HG03469 (cell line): ENCODE measurements at regions not wholly inside any gene's neighbourhood (a gene's known extent, or its start where the extent isn't known, plus 50 kb on each side); places are given as distances from the start of the nearest gene placed in this dataset.

Experiments
- ATAC-seq: cut with Tn5 transposase; IDR thresholded peaks from one replicate; pipeline ENCODE4 v1.9.1; 2021; ENCODE audit warnings: mild to moderate bottlenecking, moderate library complexity, moderate number of reproducible peaks; ENCODE audit not compliant: unreplicated experiment

DNA sequence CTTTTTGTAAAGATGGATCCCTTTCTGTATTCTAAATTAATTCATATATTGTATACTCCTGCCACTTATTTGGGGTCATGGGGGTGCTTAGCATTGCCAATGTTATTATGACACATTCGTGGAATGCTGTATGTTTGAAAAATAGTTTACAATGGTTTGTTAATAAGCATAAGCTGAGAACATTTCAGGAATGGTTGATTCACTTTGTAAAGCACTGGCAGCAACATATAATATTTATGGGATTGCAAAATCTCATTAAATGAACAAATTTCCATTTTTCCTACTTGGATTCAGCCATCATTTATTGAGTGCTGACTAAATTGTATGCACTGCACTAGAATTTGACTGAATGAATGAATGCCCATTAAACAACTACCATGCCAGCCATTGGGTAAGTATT, 215.2 kb upstream of the KLF4 start:
- ATAC-seq, result no peak

DNA sequence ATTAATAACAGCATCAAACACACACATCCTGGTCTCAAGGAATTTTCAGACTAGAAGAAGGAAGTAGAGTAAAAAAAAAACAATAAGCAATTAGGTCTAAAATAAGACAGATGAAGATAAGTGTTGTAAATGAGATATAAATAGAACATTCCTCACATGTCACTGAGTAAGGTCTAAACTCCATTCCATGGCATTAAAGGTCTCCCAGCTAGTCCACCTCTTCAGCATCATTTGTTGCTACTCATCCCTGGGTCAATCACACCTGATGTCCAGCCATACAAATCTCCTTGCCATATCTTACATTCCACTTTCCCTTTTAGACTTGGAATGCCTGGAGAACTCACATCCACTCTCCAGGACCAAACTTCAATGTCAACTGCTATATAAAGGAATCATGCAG, 214.1 kb upstream of the KLF4 start:
- ATAC-seq, result no peak

DNA sequence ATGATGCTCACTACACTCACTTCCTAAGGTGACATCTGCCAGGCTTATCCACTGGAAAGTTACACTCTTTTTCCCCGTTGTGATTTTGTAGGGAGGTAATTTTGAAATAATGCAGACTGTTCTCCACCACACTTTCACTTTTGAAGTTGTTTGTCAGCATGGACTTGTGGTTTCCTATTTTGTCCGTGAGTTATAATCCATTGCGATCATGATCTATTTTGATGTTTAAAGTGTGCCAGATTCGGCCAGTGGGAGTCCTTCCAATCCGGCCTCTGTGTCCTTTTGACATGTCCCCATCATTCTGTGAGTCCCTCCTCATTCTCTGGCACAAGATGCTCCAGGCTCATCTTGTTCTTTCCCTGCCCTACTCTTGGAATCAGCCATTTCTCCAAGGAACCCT, 211.3 kb upstream of the KLF4 start:
- no peak for ATAC-seq

- ATAC-seq, result no peak
Measured at GRCh38 chr9:107699231-107699630, 209.7 kb upstream of the KLF4 start.

DNA sequence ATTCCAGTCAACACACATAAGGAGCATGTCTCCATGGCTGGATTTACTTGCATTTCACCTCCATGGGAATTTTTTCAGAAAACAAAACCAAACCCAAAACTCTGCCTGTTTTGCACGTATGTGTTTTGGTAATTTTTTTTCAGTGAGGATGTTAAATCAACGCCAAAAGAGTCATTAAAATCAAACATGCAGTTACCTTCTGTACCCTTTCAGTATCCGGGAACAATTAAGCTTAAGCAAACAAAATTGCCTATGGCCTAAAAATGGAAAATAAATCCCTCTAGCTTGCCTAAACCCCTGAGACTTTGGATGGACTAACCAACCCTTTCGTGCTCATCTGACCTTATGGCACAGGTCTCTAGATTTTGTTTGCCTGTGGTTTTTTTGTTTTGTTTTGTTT, 209.2 kb upstream of the KLF4 start:
- ATAC-seq, result no peak

- ATAC-seq, result no peak
Measured at GRCh38 chr9:107696302-107696701, 206.7 kb upstream of the KLF4 start.

GRCh38 chr9:107694390-107694789, 204.8 kb upstream of the KLF4 start:
- ATAC-seq, result no peak

GRCh38 chr9:107693625-107694326, 204.2 kb upstream of the KLF4 start:
- ATAC-seq, result no peak

- ATAC-seq, result no peak
Measured at GRCh38 chr9:107691664-107692063, 202.1 kb upstream of the KLF4 start.

DNA sequence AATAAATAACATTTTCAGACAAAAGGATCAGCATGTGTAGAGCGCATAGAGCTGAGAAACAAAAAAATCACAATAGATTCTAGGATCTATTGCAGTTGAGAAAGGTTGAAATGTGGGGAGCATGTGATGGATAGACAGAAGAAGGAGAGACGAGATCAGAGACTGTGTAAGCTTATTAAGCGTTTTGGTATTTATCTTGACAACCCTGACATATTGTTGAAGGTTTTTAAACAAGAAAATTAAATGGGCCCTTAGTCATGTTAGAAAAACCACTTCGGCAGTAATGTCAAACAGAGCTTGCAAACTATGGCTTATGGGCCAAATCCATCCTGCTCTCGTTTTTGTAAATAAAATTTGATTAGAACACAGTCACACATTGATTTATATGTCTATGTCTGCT, 200.5 kb upstream of the KLF4 start:
- no peak for ATAC-seq

- ATAC-seq, result no peak
Measured at GRCh38 chr9:107688728-107689127, 199.2 kb upstream of the KLF4 start.

DNA sequence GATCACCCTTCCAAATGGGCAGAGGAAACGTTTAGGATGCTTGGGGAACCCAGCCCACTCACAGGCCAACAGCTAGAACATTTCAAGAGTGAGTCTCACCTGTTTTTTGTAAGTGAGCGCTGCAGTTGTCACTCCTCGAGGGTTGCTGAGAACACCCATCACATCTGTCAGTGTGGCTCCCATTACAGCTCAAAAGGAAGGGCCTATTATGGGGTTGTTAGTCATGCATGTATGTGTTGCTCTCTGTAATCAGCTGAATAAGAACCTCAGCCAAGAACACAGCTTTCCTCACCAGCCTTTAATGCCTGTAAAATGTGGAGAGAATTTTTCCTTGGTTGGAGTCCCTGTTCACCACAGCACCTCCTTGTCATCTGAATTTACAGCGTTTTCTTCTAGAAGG, 196.3 kb upstream of the KLF4 start:
- no peak for ATAC-seq

GRCh38 chr9:107685376-107685775, 195.8 kb upstream of the KLF4 start:
- no peak for ATAC-seq

GRCh38 chr9:107684224-107684623, 194.7 kb upstream of the KLF4 start:
- no peak for ATAC-seq

GRCh38 chr9:107683566-107683965, 194.0 kb upstream of the KLF4 start:
- no peak for ATAC-seq

DNA sequence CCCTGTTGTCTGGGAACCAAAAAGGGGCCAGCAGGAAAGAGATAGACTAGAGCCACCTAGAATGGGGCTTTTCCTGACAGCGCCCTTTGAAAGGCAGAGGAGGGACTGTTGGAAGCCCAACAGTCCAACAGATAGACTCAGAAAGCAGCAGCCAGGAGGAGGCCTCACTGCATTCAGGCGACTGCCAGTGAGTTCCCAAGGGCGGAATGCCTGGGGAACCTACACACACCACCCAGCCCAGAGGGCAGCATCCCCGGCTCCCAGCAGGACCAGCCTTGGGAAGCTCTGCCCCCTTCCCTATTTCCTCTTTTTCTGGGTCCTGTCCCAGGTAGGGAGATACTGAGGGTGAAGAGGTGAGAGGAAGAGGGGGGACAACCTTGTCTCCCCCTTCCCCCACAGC, 192.4 kb upstream of the KLF4 start:
- ATAC-seq, result no peak

DNA sequence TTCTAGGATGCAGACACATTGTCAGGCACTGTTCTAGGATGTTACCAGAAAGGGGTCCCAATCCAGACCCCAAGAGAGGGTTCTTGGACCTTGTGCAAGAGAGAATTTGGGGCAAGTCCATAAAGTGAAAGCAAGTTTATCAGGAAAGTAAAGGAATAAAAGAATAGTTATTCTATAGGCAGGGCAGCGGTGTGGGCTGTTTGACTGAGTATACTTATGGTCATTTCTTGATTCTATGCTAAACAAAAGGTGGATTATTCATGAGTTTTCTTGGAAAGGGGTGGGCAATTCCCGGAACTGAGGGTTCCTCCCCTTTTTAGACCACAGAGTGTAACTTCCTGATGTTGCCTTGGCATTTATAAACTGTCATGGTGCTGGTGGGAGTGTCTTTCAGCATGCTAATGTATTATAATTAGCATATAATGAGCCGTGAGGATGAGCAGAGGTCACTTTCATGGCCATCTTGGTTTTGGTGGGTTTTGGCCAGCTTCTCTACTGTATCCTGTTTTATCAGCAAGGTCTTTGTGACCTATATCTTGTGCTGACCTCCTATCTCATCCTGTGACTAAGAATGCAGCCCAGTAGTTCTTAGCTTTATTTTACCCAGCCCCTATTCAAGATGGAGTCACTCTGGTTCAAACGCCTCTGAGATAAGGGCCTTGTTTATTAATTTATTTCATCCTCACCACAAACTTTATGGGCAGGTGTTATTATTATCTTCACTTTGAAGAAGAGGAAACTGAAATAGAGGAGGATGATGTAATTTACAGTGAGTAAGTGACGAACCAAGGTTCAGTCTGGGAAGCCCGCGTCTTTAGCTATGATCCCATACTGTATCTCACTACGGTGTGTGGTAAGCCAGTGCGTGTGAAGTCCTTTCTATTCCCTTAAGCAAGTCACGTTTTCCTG, 186.0 kb upstream of the KLF4 start:
- ATAC-seq, result no peak

GRCh38 chr9:107674721-107675277, 185.2 kb upstream of the KLF4 start:
- ATAC-seq, result no peak

- no peak for ATAC-seq
Measured at GRCh38 chr9:107673861-107674720, 184.5 kb upstream of the KLF4 start.

DNA sequence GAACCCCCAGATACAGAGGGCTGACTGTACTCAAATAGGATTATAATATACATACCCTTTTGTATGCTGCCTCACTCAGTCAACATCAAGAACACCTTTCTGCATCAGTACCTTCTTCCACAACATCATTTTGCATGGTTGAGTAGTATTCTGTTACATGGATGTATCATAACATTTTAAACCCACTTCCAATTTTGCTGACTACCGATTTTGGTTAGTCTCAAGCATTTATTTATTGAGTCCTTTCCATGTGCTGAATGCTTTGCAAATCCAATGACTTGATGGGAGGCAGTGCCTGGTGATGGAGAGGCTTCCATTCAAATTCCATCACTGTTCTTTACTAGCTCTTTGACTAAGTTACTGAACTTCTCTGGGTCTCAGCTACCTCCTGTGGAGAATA, 182.0 kb upstream of the KLF4 start:
- ATAC-seq, result no peak

DNA sequence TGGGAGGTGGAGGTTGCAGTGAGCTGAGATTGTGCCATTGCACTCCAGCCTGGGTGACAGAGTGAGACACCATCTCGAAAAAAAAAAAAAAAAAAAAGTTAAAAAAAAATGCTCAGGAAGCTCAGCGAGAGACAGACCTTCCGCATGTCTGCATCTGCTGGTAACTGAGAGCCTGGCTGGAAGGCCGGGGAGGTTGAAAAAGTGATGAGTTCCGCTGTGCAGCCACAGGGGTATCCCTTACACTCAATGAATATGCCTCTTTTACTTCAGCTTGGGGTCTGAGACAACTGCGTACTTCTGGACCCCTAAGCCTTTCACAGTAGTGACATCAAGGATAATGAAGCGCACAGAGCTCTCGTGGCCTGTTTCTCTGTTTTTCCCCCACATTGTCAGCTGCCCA, 179.9 kb upstream of the KLF4 start:
- ATAC-seq, result no peak
